ENCODE measurements at regions not wholly inside any gene's neighbourhood (a gene's known extent, or its start where the extent isn't known, plus 50 kb on each side); places are given as distances from the start of the nearest gene placed in this dataset.
"Not testable (repeated sequence)": the region's sequence is repeated elsewhere in the genome, so short reads cannot be mapped to it uniquely, and the experiment has no call there.

- no peak for DNase-seq (ENCODE audit: low spot score)
Observed at GRCh38 chr13:110045202-110045601, 258.8 kb upstream of the IRS2 start.

GRCh38 chr13:110044551-110045111 is 258.2 kb upstream of the IRS2 start:
- no peak for DNase-seq (ENCODE audit: low spot score)

- no peak for DNase-seq (ENCODE audit: low spot score)
Observed at GRCh38 chr13:110042253-110042950, 256.0 kb upstream of the IRS2 start.

DNA sequence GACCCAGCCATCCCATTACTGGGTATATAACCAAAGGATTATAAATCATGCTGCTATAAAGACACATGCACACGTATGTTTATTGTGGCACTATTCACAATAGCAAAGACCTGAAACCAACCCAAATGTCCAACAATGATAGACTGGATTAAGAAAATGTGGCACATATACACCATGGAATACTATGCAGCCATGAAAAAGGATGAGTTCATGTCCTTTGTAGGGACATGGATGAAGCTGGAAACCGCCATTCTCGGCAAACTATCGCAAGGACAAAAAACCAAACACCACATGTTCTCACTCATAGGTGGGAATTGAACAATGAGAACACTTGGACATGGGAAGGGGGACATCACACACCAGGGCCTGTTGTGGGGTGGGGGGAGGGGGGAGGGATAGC is 255.3 kb upstream of the IRS2 start:
- not testable (repeated sequence) for DNase-seq (ENCODE audit: low spot score)

- no peak for DNase-seq (ENCODE audit: low spot score)
Observed at GRCh38 chr13:110037925-110038573, 251.7 kb upstream of the IRS2 start.

GRCh38 chr13:110036060-110036459 is 249.7 kb upstream of the IRS2 start:
- DNase-seq (ENCODE audit: low spot score): no peak

DNA sequence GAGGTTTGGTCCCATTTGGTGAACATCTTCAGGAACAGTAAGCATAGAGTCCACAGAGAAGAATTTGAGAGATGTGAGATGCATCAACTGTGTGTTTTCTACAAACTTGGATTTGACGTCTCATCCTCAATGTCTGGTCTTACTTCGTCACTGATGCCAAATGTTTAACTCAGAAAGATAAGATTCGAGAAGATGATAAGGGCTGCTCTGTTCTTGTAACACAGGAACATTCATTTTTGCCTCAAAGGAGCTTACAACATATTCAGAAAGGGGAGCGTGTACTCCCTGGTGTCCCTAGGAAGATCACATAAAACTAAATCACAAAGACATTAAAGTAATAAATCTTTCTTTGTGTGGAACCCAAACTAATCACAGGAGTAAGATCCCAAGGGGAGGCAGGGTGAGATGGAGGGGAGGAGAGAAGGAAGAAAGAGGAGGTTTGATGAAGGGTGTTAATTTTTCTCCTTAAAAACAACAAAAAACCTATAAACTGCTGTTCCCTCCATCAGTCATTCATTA is 247.7 kb upstream of the IRS2 start:
- DNase-seq (ENCODE audit: low spot score): no peak

DNA sequence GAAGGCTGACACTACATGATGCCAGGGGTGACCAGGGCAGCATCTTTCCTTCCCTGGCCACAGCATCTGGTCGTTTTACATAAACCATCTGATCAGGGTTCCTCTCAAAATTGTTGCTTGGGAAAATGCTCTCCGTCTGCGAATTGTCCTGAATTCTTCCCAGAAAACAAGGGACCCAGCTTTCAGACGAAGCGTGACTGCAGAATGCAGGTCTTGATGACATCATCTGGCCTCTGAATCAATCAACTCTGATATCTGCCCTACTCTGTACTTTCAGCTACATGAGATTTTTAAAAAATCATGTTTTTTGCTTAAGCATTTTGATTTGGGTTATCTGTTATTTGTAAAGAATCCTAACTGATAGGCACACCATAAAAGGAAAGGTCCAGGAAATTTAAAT is 246.6 kb upstream of the IRS2 start:
- DNase-seq (ENCODE audit: low spot score): no peak

DNA sequence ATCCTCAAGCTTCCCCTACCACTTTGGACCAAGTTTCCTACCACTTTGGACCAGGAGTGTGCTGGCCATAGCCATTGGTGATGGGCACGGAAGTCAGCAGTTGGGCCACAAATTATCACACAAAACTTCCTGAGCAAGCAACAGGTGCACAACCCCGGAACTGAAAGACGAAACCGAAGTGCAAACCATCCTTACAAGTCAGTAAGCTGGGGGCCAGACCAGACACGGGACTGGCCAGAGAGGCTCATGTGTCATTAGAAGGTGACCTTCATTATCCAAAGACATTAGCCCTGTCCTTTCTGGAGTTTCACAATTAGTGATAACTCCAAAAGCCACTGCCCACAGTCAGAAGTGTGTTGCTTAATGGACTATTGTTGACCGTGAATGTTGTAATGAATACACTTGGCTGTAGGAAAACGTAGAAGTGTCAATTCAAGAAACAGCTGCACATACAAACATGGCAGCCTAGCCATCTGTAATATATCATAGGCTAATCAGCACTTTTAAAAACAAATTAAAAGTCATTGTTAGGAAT is 244.1 kb upstream of the IRS2 start:
- no peak for DNase-seq (ENCODE audit: low spot score)

- no peak for DNase-seq (ENCODE audit: low spot score)
Observed at GRCh38 chr13:110028838-110029621, 242.6 kb upstream of the IRS2 start.

DNA sequence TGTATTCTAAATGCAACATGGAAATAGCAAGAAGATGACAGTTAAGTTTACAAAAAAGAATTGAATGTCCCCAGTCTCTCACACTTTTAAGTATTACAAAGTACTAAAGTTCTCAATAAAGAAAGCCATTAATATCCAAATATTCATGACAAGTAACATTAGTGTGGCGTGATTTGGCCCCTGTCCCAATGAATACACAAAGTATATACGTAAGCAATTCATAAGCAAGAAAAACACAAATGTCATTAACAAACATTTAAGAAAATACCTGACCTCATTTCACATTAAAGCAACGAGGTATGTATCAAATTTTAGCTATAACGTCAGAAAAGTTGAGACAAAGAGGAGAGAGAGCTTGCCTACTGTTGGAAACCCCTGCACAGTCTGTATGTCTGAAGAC is 241.9 kb upstream of the IRS2 start:
- no peak for DNase-seq (ENCODE audit: low spot score)

- no peak for DNase-seq (ENCODE audit: low spot score)
Observed at GRCh38 chr13:110027470-110028240, 241.3 kb upstream of the IRS2 start.

DNA sequence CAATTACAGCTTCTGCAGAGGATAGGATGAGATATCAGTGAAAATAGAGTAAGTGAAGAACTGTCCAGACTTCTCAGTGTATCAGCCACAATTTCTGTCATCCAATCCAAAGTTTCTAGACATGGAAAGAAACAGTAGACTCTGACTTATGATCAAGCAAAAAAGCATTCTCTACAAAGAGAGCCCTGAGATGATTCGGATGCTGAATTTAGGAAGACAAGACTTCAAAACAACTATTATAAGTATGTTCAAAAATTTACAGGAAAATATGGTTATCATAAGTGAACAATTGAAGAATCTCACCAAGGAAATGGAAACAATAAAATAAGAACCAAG is 238.2 kb upstream of the IRS2 start:
- DNase-seq (ENCODE audit: low spot score): no peak

DNA sequence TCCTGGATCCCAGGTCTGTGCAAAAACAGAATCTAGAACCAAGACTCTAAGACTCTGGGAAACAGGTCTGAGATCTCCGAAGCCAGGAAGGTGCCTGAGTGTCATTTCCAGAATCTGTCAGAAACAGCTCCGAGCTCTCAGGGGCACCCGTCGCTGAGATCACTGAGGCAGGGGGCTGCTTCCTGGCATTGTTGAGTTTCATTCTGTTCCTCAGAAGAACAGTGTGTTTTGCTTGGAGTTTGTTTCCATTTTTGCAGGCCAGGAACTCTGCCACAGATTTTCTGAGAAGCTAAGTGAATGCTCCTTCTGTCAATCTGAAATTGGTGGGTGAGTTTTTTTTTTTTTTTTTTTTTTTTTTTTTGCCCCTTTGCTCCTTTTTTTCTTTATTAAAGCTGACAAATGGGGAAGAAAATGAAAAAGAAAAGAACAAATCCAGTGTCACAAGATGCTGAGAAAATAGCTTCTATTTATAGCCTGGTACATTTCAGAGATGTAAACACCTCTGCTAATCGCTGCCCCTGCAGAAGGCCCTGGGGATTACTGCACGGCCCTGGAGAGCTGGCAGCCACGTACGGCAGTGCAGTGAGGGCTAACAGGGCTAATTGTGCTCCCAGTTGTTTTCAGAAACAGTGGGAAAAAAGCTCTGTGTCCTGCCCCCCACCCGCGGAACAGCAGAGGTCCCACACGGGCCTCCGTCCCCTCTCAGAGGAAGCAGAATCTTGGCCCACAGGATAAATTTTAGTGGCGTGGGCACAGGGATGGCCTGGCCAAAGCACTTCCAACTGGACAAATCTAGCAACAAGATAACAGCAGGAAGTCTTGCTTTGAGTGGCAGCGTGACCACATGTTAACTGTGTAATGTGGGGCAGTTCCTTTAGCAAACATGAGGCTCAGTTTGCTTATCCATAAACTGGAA is 237.6 kb upstream of the IRS2 start:
- DNase-seq (ENCODE audit: low spot score): peak; percentile 64

DNA sequence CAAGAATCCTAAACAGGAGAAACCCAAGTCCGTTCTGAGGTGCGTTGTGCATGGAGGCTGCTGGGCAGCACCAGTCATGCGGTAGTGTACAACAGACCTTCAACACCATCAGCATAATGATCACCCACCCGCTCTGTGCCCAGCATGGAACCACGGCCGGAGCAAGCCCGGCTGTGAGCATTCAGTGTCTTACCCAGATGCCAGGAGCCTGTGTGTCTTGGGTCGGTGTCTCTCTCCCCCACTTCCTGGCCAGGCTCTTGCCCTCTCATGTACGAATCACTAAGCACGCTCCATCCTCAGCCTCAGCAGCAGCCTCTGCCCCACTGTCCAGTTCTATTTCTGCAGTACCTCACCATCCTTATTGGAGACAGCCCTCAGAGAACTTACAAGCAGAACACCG is 231.6 kb upstream of the IRS2 start:
- DNase-seq (ENCODE audit: low spot score): no peak

- peak; percentile 80 for DNase-seq (ENCODE audit: low spot score)
Observed at GRCh38 chr13:110017379-110017778, 231.0 kb upstream of the IRS2 start.

DNA sequence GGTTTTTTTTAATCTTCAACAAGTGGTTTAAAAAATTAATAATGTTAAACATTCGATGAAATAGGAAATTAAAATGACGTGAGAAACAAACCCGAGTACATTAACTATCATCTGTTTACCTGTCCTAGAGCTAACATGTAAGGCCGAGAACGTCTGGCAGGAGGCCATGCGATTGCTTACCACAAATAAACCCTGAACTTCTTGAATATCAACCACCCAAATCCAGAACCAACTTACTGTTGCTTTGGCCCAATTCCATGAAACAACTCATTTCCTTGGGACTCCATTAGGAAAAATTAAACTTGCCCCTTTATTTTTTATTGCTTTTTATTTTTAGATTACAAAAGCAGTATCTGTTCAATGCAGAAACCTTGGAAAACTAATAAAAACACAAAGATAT is 228.9 kb upstream of the IRS2 start:
- DNase-seq (ENCODE audit: low spot score): no peak

DNA sequence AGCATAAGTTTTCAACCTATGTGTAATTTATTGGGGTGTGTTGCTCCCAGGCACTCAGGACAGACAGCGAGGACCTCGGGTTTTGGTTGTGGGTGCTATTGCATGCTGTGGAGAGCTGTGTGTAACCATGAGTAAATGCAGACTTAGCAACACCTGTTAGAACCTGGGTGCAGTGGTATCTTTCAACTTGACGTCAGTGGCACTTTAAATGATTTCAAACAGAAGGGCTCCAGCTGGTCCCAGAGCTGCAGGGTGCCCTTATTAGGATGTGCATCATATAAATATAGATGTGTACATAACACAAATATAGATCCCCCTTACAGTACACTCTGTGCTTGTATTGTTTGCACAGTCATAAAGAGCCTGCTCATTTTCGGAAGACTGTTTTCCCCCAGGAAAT is 228.3 kb upstream of the IRS2 start:
- no peak for DNase-seq (ENCODE audit: low spot score)

GRCh38 chr13:110012102-110012739 is 225.8 kb upstream of the IRS2 start:
- DNase-seq (ENCODE audit: low spot score): peak; percentile 59
